GM21825 (cell line): ENCODE measurements at regions not wholly inside any gene's neighbourhood (a gene's known extent, or its start where the extent isn't known, plus 50 kb on each side); places are given as distances from the start of the nearest gene placed in this dataset.

Source experiments
- ATAC-seq: cut with Tn5 transposase; IDR thresholded peaks from one replicate; pipeline ENCODE4 v1.9.1; 2021; ENCODE audit warnings: mild to moderate bottlenecking, moderate library complexity; ENCODE audit not compliant: unreplicated experiment

DNA sequence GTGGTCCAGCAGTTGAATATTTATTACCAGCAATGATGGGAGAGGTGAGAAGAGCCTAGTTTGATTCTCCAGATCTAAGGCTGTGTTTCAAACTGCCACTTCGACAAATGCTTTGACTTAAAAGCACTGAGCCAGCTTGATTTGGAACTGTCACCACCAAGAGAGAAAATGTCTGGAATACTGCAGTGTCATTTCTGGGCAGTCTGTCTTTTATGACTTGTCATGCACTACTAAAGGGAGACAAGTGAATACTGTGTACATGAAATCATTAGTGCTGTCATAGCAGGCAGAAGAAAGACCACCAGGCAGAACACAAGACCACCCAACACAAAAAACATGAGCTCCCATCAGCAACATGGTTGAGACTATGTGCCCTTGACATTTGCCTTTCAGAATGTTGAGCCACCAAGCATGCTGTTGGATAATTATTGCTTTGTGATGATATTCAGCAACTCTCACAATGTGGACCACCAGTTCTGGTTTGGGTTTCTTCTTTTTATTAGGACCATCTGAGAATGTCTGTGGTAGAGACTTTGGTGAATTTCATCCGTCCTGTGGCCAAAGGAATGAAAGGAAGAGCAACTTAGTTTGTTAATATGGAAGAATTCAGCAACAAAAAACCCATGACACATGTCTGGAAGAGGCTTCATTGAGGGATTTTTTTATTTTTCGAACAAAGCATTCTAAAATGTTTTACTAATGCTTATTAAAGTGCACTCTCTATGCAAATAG, 125.8 kb downstream of the NTMT2 start:
- no peak for ATAC-seq

DNA sequence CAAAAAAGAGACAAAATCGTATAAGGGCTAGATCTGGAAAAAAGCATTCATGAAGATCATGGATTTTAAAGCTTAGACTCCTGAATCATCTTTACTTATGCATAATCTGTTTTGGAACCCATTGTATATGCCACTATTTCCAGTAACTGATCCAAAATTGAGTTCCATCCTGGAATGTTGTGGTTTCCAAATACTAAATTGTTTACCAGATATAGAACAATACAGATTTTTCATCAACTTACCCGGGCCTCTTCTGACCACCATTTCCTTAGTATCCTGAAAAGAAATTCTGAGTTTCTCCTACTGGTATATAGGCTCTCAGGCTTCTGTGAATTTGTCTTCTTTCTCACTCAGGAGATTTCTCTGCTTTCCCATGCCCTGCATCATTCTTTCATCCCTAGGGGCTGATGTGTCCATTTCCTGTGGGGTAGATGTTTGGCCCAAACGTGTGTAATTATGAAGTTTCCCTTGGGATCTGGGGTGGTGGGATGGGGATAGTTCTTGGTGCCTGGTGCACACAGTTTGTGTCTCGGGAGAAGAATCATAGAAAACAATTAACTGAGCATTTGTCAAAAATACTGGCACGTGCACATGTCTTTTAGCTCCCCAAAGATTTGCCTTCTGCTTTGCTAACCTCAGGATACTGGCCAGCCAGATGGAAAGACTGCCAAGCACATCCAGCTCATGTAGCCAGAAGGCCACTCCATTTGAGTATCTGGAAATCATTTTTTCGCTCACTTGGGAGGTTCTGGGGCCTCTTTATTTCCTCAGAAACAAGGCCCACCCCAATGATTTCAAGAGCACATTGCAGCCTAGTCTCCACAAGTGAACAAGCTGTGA, 127.8 kb downstream of the NTMT2 start:
- ATAC-seq = no peak

DNA sequence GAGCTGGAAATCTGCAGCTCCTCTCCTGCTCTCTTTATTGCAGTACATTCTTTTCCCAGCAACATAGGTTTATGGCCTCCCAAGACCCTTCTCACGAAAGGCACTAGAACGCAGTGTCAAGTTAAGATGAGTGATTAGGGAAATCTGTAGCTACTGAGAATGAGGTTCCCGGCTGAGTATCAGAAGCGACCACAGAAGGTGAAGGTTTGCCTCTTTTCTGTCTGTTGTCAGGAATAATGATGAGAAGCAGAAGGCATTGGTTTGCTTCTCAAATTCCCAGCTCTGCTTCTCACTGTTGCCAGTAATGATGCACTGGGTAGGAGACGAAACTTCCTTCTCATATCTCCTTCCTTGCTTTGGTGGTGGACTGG, 128.4 kb downstream of the NTMT2 start:
- ATAC-seq = no peak

- ATAC-seq = no peak
Observed at GRCh38 chr1:170277985-170278384, 132.2 kb downstream of the NTMT2 start.

GRCh38 chr1:170284016-170284415, 138.3 kb downstream of the NTMT2 start:
- ATAC-seq = no peak

DNA sequence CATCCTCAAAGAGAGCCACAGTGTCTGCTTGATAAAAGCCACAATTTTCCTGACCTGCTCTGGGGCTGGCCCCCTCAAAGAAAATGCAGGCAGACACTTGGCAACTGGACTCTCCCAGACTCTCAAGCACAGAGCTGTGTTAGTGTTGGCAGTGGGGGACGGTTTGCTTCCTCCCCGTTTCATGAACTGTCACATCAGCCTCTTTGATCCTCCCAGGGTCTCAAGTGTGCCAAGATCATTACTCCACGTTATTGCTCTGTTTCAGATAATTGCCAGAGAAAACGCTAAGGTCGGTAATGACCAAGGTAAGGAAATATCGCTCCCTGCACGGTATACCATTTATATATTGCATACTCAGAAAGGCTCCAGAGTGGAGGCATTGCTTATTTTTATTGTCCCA, 138.8 kb downstream of the NTMT2 start:
- no peak for ATAC-seq

DNA sequence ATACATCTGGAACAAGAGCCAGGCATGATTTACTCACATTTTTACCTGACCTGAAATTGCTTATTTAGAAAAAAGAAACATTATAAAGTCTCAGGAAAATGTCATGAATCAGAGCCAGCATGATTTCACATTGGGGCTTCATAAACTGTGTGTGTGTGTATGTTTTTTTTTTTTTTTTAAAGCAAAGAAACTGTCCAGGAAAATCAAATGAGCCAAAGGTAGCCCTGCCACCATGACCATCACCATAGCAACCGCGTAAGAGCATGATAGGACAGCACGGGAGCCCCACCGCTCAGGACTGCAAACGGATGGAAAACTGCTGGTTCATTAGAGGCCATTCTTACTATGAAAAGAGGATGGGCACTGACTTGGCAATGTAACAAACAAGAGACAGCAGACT, 139.2 kb downstream of the NTMT2 start:
- no peak for ATAC-seq

- no peak for ATAC-seq
Observed at GRCh38 chr1:170288155-170288554, 142.4 kb downstream of the NTMT2 start.

GRCh38 chr1:170290276-170290675, 144.5 kb downstream of the NTMT2 start:
- no peak for ATAC-seq

DNA sequence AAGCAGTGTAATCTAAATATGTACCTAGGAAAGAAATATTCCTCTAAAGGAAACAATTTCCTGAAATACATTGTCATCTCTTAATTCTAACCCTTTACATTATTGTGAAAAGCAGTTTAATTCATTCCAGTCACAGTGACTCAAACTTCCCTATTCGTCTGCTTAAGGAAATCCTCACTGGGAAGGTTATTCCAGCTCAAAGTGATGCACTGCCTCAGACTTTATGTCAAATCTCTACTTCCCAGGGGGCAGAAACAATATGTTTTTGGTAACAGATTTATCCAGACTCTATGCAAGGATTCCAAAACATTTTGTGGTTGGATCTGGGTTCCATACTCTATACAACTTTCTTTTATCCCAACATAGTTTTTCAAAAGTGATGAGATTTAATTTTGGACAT, 145.2 kb downstream of the NTMT2 start:
- ATAC-seq = no peak

GRCh38 chr1:170291516-170291915, 145.8 kb downstream of the NTMT2 start:
- no peak for ATAC-seq

- ATAC-seq = no peak
Observed at GRCh38 chr1:170296211-170296610, 150.5 kb downstream of the NTMT2 start.

- ATAC-seq = no peak
Observed at GRCh38 chr1:170296642-170297041, 150.9 kb downstream of the NTMT2 start.

DNA sequence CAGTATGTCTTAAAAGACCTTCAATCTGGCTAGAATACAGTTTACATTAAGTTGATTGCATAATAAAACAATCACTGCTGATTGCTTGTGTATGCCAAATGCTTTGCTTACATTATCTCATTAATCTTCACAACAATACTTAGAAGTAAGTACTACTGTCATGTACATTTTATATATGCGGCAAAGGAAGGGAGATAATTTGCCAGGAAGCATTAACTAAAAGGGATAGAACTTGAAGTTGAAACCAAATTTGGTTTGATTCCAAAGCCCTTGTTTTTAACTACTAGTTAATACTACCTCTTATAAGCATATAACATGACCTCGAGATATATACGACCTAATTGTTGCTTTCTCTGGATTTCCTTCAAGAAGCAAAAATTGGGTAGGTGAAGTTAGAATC, 155.8 kb downstream of the NTMT2 start:
- no peak for ATAC-seq

GRCh38 chr1:170303034-170303433, 157.3 kb downstream of the NTMT2 start:
- ATAC-seq = no peak

GRCh38 chr1:170305777-170306512, 160.2 kb downstream of the NTMT2 start:
- ATAC-seq = no peak

DNA sequence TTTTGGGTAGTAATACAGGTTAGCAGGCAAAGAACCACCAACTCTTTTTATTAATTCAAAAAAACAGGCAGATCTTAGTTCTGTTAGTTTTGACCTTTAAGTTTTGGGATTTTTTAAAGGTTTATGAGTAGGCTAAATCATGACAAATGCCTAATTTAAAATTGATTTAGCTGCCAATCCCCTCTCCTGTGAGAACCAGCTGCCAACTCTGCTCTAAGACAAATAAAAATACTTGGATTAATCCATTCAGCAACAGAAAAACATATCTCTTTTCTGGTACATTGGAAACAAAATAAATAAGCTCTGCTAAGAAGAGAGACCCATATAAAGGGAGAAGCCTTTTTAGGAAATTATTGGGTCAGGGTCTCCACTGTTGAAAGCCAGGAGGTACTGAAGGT, 160.8 kb downstream of the NTMT2 start:
- ATAC-seq = no peak

DNA sequence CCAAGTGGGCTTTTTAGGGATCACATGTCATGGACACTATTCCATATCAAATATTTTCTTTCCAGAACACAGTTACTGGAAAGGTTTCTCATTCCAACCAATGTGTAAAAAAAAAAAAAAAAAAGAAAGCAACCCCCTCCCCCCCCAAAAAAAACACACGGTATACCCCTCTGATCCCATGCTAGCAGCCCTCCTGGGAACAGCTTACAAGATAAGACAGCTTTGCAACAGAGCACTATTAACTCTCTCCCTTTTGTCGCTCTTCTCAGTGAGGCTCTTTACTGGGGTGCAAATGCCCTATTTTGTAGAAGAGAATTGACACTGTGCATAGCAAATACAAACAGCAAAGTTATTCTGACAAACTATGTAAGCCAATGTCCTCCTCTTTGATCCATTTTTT, 161.2 kb downstream of the NTMT2 start:
- no peak for ATAC-seq

GRCh38 chr1:170307426-170307825, 161.7 kb downstream of the NTMT2 start:
- no peak for ATAC-seq

DNA sequence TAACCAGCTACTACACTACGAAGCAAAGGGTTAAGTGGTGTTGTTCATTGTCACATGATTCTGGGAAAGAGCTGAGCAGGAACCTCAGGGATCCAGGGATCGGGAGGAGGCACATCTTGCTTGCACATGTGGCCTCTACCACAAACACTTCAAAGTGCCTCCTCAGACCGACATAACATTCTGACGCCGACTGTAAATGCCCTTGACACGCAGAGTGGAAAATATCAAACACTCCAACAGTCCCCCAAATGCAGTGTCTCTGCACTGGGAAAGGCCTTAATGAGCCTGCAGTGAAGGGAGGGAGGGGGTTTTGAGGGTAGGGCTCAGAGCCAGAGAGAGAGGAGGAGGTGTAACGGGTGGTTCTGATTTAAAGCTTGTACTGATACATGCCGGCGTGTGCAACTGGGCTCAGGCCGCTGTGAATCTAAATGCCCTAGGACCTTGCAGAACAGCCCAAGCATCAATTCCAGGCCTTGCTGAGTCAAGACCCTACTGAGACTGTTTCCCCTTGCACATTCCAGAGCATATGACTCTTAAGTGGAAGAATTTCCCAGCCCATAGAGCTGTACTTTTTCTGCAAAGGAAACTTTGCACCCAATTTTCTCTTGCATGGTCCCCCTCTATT, 163.7 kb downstream of the NTMT2 start:
- ATAC-seq = no peak

DNA sequence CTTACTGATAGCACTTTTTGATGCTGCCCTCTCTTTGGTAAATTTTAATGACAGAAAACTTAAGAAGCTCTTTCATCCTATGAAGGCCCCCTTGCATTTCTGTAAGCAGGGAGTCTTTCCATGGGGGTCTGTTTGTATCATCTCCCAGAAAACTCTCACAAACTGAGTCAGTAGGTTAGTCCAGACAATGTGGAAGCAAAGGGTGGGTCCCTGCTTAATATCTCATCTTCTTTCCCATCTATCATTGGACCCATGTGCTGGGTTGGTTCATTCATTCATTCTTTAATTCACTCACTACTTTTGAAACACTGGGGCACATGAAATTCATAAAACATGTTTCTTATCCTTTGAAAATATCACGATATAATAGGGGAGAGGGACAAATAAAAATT, 164.3 kb downstream of the NTMT2 start:
- no peak for ATAC-seq
